Smooth muscle cell (in vitro differentiated cells): ENCODE measurements at regions not wholly inside any gene's neighbourhood (a gene's known extent, or its start where the extent isn't known, plus 50 kb on each side); places are given as distances from the start of the nearest gene placed in this dataset.

ENCODE experiments used
- DNase-seq: peaks from one replicate; lab custom pipeline; 2025; ENCODE audit not compliant: unreplicated experiment; lab: John Stamatoyannopoulos, UW
- H2AFZ ChIP-seq: fragments of 200-600 bp; sonication (generic); 2 replicates; pipeline ENCODE4 v1.6.0; 2016; ENCODE audit warnings: antibody characterized with exemption, low read depth, mild to moderate bottlenecking
- H3F3A ChIP-seq: fragments of 200-600 bp; sonication (generic); 2 replicates; pipeline ENCODE4 v1.6.0; 2017; ENCODE audit warnings: antibody characterized with exemption, low read depth
- H3K27ac ChIP-seq: fragments of 200-600 bp; sonication (generic); 2 replicates; pipeline ENCODE4 v1.5.1; 2016; ENCODE audit warnings: low read depth, mild to moderate bottlenecking
- H3K27me3 ChIP-seq: fragments of 200-600 bp; sonication (generic); 2 replicates; pipeline ENCODE4 v1.6.1; 2016; ENCODE audit warnings: low read depth, mild to moderate bottlenecking
- H3K36me3 ChIP-seq: fragments of 200-600 bp; sonication (generic); 2 replicates; pipeline ENCODE4 v1.5.1; 2016; ENCODE audit warnings: low read depth
- H3K4me1 ChIP-seq: fragments of 200-600 bp; sonication (generic); 2 replicates; pipeline ENCODE4 v1.5.1; 2016; ENCODE audit warnings: low read depth
- H3K4me2 ChIP-seq: fragments of 200-600 bp; sonication (generic); 2 replicates; pipeline ENCODE4 v1.6.0; 2016; ENCODE audit warnings: mild to moderate bottlenecking
- H3K4me3 ChIP-seq: fragments of 200-600 bp; sonication (generic); 2 replicates; pipeline ENCODE4 v1.5.1; 2016; ENCODE audit warnings: mild to moderate bottlenecking
- H3K79me2 ChIP-seq: fragments of 200-600 bp; sonication (generic); 2 replicates; pipeline ENCODE4 v1.6.0; 2016; ENCODE audit warnings: low read depth, mild to moderate bottlenecking
- H3K9ac ChIP-seq: fragments of 200-600 bp; sonication (generic); 2 replicates; pipeline ENCODE4 v1.6.0; 2016; ENCODE audit warnings: low read depth
- H3K9me3 ChIP-seq: fragments of 200-600 bp; sonication (generic); replicated peaks from 2 replicates; pipeline ENCODE4 v1.5.1; 2016; ENCODE audit warnings: low read depth
- H4K20me1 ChIP-seq: fragments of 200-600 bp; sonication (generic); 2 replicates; pipeline ENCODE4 v1.6.0; 2016; ENCODE audit warnings: low read depth
- CTCF ChIP-seq: fragments of 200-600 bp; sonication (generic); IDR thresholded peaks from 2 replicates; pipeline ENCODE4 v1.5.1; 2017; ENCODE audit warnings: borderline replicate concordance, mild to moderate bottlenecking, antibody characterized with exemption; ENCODE audit not compliant: insufficient read depth, poor library complexity, severe bottlenecking
- WGBS: methylation state at CpG from one replicate; pipeline ENCODE4 v1.1.7; 2016; ENCODE audit warnings: low lambda C conversion rate; 5-methylcytosine and 5-hydroxymethylcytosine counted together

- Histone ChIP-seq H3K27ac (no peak overlapping the region), H2AFZ (no peak overlapping the region), H4K20me1 (no peaks in the 10 kb centered on the region), H3K4me2 (no peak overlapping the region), H3K27me3 (no peaks in the 10 kb centered on the region), H3K9me3 (no peaks in the 10 kb centered on the region), H3K4me1 (no peaks in the 10 kb centered on the region), H3K36me3 (peaks cover 7% of the 10 kb centered on the region), H3K9ac (no peak overlapping the region), H3K79me2 (no peaks in the 10 kb centered on the region), H3F3A (no peaks in the 10 kb centered on the region), H3K4me3 (no peak overlapping the region)
- no peak for TF ChIP-seq CTCF
- 97% methylated on average over 9 of the region's 9 CpGs for WGBS
- no peak for DNase-seq
Observed at GRCh38 chr1:219993554-219994433, 52.5 kb downstream of the EPRS1 start.

GRCh38 chr1:219991919-219992318 lies 54.4 kb downstream of the EPRS1 start:
- peaks cover 10% of the 10 kb centered on the region for H3K36me3 ChIP-seq
- no peaks in the 10 kb centered on the region for H4K20me1 ChIP-seq
- WGBS: 99% methylated on average over 2 of the region's 2 CpGs
- no peaks in the 10 kb centered on the region for H3K9me3 ChIP-seq
- no peak overlapping the region for H3K27ac ChIP-seq
- no peaks in the 10 kb centered on the region for H3F3A ChIP-seq
- DNase-seq: no peak
- H3K4me3 ChIP-seq: no peak overlapping the region
- H2AFZ ChIP-seq: no peak overlapping the region
- no peak overlapping the region for H3K4me2 ChIP-seq
- H3K79me2 ChIP-seq: no peaks in the 10 kb centered on the region
- H3K4me1 ChIP-seq: no peaks in the 10 kb centered on the region
- no peaks in the 10 kb centered on the region for H3K27me3 ChIP-seq
- H3K9ac ChIP-seq: no peak overlapping the region
- TF ChIP-seq CTCF: no peak

- no peaks in the 10 kb centered on the region for H3K79me2 ChIP-seq
- no peak overlapping the region for H3K4me3 ChIP-seq
- WGBS: 67% methylated on average over 3 of the region's 3 CpGs
- H3K9ac ChIP-seq: no peak overlapping the region
- no peaks in the 10 kb centered on the region for H3F3A ChIP-seq
- no peaks in the 10 kb centered on the region for H4K20me1 ChIP-seq
- H3K4me2 ChIP-seq: no peak overlapping the region
- no peaks in the 10 kb centered on the region for H3K27me3 ChIP-seq
- H3K9me3 ChIP-seq: no peaks in the 10 kb centered on the region
- DNase-seq: no peak
- TF ChIP-seq CTCF: no peak
- H3K27ac ChIP-seq: no peak overlapping the region
- H3K4me1 ChIP-seq: no peaks in the 10 kb centered on the region
- no peak overlapping the region for H2AFZ ChIP-seq
- peaks cover 7% of the 10 kb centered on the region for H3K36me3 ChIP-seq
Observed at GRCh38 chr1:219991511-219991810, 54.8 kb downstream of the EPRS1 start.
